H7 (cell line): ENCODE measurements at regions not wholly inside any gene's neighbourhood (a gene's known extent, or its start where the extent isn't known, plus 50 kb on each side); places are given as distances from the start of the nearest gene placed in this dataset.
"Not testable (repeated sequence)": the region's sequence is repeated elsewhere in the genome, so short reads cannot be mapped to it uniquely, and the experiment has no call there.

ENCODE experiments used
- DNase-seq: peaks from one replicate; pipeline ENCODE4 v3.0.0; 2012
- H3K27me3 ChIP-seq: 2 replicates; pipeline ENCODE4 v1.6.0; 2011; ENCODE audit warnings: mild to moderate bottlenecking, low read length; ENCODE audit not compliant: control insufficient read depth, insufficient read depth
- H3K36me3 ChIP-seq: replicated peaks from 2 replicates; pipeline ENCODE4 v1.5.1; 2011; ENCODE audit warnings: low read length; ENCODE audit not compliant: control insufficient read depth, insufficient read depth
- H3K4me3 ChIP-seq: 2 replicates; pipeline ENCODE4 v1.5.1; 2011; ENCODE audit warnings: low read depth, mild to moderate bottlenecking, control low read depth, low read length, moderate library complexity; ENCODE audit not compliant: insufficient read depth

GRCh38 chr3:75502769-75503756 is 161.1 kb upstream of the FRG2C start:
- not testable (repeated sequence) for H3K36me3 ChIP-seq, H3K27me3 ChIP-seq
- peak; percentile 32 for DNase-seq
- H3K4me3 ChIP-seq: peak overlapping the region; percentile 4; the same call in 1 of the 2 replicates

GRCh38 chr3:75506603-75507002 is 157.5 kb upstream of the FRG2C start:
- Histone ChIP-seq H3K36me3 (no peaks in the 10 kb centered on the region), H3K27me3 (no peaks in the 10 kb centered on the region), H3K4me3 (no peak overlapping the region)
- DNase-seq: no peak

- H3K4me3 ChIP-seq, H3K27me3 ChIP-seq: not testable (repeated sequence)
Observed at GRCh38 chr3:75507956-75508355, 156.2 kb upstream of the FRG2C start.

GRCh38 chr3:75527657-75528056 is 136.5 kb upstream of the FRG2C start:
- H3K4me3 ChIP-seq, H3K27me3 ChIP-seq, H3K36me3 ChIP-seq, DNase-seq: not testable (repeated sequence)

More at GRCh38 chr3:75507956-75508355, 156.2 kb upstream of the FRG2C start:
- H3K36me3 ChIP-seq, DNase-seq: not testable (repeated sequence)

GRCh38 chr3:75552095-75552494 is 112.0 kb upstream of the FRG2C start:
- peak; percentile 22 for DNase-seq
- not testable (repeated sequence) for H3K27me3 ChIP-seq

GRCh38 chr3:75564427-75564826 is 99.7 kb upstream of the FRG2C start:
- H3K27me3 ChIP-seq, DNase-seq, H3K36me3 ChIP-seq, H3K4me3 ChIP-seq: not testable (repeated sequence)

More at GRCh38 chr3:75552095-75552494, 112.0 kb upstream of the FRG2C start:
- not testable (repeated sequence) for H3K4me3 ChIP-seq, H3K36me3 ChIP-seq

- H3K36me3 ChIP-seq, DNase-seq, H3K27me3 ChIP-seq, H3K4me3 ChIP-seq: not testable (repeated sequence)
Observed at GRCh38 chr3:75572303-75572702, 91.8 kb upstream of the FRG2C start.

GRCh38 chr3:75579091-75579490 is 85.0 kb upstream of the FRG2C start:
- H3K4me3 ChIP-seq: peak overlapping the region; percentile 42
- H3K36me3 ChIP-seq, DNase-seq: not testable (repeated sequence)
- H3K27me3 ChIP-seq: peaks cover 23% of the 10 kb centered on the region

GRCh38 chr3:75579536-75579935 is 84.6 kb upstream of the FRG2C start:
- Histone ChIP-seq H3K27me3 (peaks cover 23% of the 10 kb centered on the region), H3K4me3 (peak overlapping the region; percentile 42)
- peak; percentile 45 for DNase-seq
- H3K36me3 ChIP-seq: not testable (repeated sequence)

GRCh38 chr3:75579981-75580782 is 83.9 kb upstream of the FRG2C start:
- peak overlapping the region; percentile 42 for H3K4me3 ChIP-seq
- peak; percentile 74 for DNase-seq
- not testable (repeated sequence) for H3K36me3 ChIP-seq
- H3K27me3 ChIP-seq: peaks cover 23% of the 10 kb centered on the region

GRCh38 chr3:75582536-75582935 is 81.6 kb upstream of the FRG2C start:
- H3K36me3 ChIP-seq, DNase-seq: not testable (repeated sequence)
- H3K27me3 ChIP-seq: peaks cover 23% of the 10 kb centered on the region

GRCh38 chr3:75583116-75583515 is 81.0 kb upstream of the FRG2C start:
- not testable (repeated sequence) for H3K36me3 ChIP-seq, DNase-seq, H3K4me3 ChIP-seq
- H3K27me3 ChIP-seq: peaks cover 23% of the 10 kb centered on the region

More at GRCh38 chr3:75582536-75582935, 81.6 kb upstream of the FRG2C start:
- H3K4me3 ChIP-seq: not testable (repeated sequence)

- not testable (repeated sequence) for H3K36me3 ChIP-seq, H3K4me3 ChIP-seq, DNase-seq, H3K27me3 ChIP-seq
Observed at GRCh38 chr3:75587695-75588094, 76.4 kb upstream of the FRG2C start.

GRCh38 chr3:75590382-75590781 is 73.7 kb upstream of the FRG2C start:
- not testable (repeated sequence) for H3K4me3 ChIP-seq, H3K27me3 ChIP-seq, H3K36me3 ChIP-seq
- peak; percentile 21 for DNase-seq
